HG03432 (cell line): ENCODE measurements at regions not wholly inside any gene's neighbourhood (a gene's known extent, or its start where the extent isn't known, plus 50 kb on each side); places are given as distances from the start of the nearest gene placed in this dataset.
A peak's percentile ranks its signal among the peaks of the same experiment; 100 is the strongest.
"Not testable (repeated sequence)": the region's sequence is repeated elsewhere in the genome, so short reads cannot be mapped to it uniquely, and the experiment has no call there.

Experiments used
- ATAC-seq: cut with Tn5 transposase; IDR thresholded peaks from one replicate; pipeline ENCODE4 v1.9.1; 2021; ENCODE audit warnings: mild to moderate bottlenecking, moderate library complexity; ENCODE audit not compliant: unreplicated experiment

DNA sequence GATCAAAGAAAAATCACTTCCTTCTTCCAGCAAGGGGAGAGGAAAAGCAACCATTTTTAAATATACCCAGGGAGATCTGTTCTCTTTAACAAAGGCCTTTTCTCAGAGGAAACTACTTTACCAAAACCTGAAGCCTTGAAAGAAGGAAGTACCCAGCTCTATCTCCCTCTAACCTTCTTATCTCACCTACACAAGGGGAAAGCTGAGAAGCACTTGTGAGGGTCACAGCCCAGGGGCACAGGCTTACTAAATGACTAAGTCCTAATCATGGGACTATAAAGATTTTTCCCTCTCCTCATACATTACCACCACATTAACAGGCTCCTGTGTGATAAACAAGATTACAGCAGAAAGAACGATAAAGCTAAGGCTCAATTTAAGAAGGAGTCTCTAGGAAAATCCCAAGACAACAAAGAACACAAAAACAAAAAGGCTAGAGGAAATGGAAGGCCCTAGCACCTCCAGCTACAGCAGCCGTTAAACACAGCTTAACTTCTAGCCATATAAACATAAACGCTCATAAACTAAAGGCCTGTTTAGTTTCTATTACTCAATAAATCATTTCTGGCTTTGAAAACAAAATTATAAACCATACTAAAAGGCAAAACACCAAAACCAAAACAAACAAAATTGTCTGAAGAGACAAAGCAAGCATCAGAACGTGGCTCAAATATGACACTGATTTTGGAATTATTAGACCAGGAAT is 284.9 kb upstream of the ECI2 start:
- no peak for ATAC-seq

DNA sequence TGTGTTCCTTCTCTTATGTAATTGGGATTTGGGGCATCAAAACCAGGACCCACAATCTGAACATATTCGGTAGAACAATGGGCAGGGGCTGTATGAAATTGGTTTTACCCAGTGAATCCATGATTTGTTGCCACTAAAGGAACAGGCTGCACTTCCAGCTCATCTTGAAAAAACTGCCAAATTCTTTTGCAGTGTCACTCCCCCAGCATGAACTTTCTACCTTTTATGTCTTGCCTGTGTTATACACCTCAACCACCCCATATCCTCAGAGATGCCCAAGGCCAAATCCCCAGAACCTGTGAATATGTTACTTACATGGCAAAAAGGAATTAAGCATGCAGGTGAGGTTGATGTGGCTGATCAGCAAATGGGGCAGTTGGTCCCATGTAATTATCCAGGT is 280.2 kb upstream of the ECI2 start:
- ATAC-seq, result no peak

DNA sequence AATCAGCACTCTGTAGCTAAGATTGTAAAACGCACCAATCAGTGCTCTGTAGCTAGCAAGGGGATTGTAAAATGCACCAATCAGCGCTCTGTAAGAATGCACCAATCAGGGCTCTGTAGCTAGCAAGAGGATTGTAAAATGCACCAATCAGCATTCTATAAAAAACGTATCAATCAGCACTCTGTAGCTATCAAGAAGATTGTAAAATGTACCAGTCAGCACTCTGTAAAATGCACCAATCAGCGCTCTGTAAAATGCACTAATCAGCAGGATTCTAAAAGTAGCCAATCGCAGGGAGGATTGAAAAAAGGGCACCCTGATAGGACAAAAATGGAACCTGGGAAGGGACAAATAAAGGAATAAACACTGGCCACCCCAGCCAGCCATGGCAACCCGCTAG is 278.7 kb upstream of the ECI2 start:
- ATAC-seq, result not testable (repeated sequence)

DNA sequence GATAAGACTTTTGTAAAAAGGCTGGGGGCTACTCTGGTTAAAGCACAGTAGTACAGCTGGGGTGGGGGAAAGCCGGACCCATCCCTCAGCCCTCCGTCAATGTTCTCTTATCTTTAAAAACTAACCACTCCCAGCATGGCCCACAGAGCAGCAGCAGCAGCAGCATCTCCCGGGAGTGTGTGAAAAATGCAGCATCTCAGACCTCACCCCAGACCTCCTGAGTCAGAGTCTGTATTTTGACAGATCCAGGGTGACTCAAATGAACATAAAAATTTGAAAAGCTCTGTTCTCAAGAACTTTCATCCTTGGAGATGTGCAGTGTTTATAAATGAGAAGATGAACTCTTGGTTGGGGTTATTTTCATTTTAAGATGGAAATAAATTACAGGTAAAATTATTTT is 277.7 kb upstream of the ECI2 start:
- ATAC-seq, result no peak

DNA sequence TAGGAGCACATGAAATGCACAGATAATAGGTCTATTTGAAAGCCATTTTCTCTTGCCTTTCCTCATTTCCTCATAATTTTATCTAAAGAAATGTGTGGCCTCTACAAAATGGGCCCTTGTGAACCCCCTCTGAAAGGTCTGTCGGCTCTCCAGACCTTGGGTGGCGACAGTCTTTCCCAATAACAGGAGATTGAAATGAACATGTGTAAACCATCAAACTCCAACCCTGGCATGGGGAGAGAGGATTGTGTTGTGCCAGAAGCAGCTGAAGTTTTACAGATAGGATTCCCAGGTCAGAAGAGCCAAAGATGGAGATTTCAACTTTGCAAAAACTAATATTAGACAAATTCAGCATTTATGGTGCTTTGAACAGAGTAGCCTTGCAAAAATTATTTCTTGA is 277.1 kb upstream of the ECI2 start:
- ATAC-seq, result no peak

DNA sequence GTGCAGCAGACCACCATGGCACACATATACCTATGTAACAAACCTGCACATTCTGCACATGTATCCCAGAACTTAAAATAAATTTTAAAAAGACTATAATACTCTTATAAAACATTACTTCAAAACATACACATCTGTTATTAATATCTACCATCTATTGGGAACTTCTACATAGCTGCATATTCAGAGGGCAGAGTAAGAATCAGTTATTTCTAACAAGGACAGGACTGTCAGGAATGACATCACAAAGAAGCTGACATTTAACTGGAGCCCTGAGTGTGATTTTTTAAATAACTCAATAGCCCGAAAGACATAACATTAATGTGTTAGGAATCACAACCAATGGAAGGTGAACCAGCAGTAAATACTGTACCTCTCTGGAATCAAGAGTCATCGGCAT is 276.7 kb upstream of the ECI2 start:
- ATAC-seq, result no peak

DNA sequence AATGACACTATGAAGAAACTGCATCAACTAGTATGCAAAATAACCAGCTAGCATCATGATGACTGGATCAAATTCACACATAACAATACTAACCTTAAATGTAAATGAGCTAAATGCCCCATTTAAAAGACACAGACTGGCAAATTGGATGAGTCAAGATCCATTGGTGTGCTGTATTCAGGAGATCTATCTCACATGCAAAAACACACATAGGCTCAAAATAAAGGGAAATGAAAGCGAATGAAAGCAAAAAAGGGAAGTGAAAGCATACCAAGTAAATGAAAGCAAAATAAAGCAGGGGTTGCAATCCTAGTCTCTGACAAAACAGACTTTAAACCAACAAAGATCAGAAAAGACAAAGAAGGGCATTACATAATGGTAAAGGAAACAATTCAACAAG is 272.3 kb upstream of the ECI2 start:
- ATAC-seq, result peak; percentile 94

DNA sequence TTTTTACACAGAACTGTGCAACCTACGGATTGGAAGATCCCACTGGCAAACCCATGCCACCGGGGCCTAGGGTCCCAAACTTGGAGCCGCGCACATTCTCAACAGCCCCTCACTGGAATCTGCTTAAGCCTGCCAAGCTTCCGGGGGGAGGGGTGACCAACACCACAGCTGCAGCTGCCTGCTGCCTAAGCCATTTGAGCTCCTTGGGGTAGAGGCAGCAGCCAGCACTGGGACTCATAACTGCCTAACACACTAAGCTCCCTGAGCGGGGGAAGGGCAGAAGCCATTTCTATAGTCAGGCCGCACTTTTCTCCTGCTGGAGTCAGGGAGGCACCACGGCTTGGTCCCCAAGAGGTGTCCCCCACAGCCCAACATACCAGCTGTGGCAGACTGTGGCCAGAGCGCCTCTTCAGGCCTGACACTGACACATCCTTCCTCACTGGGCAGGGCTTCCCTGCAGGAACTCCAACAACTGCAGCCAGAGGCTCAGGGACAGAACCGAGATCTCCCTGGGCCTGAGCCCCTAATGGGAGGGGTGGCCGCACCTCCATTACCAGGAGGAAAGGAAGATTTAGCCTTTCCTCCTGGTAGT is 270.3 kb upstream of the ECI2 start:
- ATAC-seq, result no peak

DNA sequence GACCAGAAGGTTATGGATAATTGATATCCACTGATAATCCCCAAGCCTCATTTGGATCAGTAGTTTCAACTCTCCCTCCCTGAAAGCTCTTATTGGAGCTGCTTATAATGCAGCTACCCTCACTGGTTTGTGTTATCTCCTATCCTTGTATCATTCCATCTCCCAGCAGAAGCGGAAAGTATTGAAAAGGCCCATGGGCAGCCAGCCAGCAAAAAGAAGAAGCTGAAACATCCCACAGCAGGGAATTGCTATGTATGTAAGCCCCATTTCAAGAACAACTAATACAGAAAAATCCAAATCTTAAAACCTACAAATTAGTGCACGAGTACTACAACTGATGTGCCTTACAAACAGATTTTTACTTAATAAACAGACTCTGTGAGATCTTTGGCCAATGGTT is 269.0 kb upstream of the ECI2 start:
- no peak for ATAC-seq

DNA sequence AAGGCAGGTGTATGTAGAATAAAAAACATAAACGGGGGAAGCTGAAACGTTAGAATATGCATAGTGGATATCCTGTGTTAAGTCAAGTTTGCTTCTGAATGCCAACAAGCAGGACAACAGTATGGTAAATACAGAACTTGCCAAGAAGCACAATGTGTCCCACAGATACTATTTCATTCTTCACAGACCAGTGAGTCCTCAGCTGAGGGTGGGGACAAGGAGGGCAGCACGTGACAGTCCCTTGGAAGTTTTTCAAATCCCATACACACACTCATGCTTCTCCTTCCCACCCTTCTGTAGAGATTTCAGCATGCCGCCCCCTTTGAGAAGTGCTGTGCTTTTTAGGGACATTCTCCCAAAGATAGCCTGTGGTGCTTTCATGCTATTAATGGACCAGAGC is 268.5 kb upstream of the ECI2 start:
- no peak for ATAC-seq

DNA sequence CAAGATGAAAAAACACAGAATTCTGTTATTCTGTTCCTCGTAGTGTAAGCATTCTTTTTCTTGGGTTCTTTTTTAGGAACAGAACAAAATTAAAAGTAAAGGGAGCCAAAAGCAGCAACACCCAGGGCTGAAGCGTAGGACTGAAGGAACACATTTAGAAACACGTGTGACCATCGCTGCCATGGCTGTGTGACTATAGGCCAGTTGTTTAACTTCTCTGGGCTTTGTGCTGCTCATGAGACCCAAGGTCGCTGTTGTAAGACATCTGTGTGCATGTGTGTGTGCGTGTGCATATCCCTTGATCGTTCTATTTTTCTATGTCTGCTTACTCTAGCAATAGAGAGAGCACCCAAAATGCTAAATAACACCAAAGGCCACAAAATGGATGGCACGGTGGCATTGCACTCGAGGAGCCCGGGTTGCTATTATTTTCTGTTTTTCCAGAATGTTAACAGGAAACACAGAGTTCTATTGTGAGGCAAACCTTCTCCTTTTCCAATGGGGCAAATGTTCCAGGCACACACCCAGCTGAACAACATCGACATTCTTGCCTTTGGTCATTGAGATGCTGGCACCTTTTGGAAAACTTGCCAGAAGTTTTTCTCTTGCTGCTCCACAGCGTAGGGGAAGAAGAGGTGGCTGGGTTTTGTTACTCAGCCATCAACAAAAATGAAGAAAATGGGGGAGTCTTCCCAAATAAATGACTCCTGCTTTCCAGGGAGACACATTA is 267.8 kb upstream of the ECI2 start:
- ATAC-seq, result no peak

DNA sequence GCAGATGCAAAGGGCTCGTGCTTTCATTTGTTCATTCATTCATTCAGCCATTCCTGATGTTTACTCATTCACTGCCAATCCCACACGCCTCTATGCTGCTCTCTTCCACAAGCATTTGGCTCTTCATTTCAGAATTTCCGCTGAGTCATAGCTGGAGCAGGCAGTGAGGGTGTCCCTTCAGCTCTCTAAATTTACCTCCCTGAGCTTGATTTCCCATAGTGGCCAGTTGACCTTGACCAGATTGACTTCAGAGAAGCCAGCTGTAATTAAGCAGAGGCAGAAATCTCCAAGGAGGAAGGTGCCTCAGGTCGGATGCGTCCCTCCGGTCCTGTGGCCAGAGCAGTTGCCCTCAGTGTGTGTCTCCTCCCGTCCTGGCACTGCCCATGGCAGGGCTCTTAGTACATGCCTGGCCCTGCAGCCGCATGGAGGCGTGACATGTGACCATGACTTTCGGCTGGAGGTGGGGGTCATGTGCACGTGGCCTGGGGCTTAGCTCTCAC is 267.2 kb upstream of the ECI2 start:
- ATAC-seq, result no peak

DNA sequence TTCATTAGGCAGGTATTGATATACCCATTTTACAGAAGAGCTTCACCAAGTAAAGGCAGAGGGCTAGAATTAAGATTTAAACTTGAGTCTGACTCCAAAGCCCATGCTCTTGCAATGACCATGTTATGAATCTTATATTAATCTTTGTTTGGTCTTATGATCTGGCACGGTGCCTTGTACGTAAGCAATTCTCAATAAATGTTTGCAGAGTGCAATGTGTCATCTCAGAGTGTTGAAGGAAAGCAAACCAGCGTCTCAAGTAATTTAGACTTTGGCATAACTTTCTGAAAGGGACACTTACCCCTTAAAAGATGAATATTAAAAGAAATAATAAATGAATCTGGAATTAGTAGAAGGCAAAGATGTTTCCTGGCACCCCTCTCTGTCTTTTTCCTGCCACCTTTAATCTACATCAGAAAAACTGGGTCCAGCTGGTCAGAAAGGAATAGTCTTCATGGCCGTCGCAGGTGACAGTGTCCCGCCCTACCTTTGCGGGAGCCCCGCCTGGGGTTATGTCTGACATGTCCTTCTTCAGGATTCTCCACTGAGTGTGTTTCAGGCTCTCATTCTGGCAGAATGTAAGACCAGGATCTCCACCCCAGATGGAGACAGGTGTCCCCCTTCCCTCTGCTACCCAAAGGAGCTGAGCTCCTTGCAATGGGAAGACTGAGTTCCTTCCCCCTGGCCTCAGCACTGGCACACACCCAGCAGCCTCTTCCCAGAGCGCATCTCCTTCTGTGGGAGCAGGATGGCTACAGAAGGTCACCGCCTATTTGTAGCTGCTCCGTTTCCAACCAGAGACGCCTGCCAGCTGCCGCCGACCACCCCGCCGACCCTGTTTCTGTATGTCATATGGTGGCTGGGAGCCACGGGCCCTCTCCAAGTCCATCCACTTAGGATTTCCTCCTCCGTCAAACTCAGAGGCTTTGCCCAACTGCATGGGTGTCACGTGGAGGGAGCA is 266.3 kb upstream of the ECI2 start:
- ATAC-seq, result no peak

DNA sequence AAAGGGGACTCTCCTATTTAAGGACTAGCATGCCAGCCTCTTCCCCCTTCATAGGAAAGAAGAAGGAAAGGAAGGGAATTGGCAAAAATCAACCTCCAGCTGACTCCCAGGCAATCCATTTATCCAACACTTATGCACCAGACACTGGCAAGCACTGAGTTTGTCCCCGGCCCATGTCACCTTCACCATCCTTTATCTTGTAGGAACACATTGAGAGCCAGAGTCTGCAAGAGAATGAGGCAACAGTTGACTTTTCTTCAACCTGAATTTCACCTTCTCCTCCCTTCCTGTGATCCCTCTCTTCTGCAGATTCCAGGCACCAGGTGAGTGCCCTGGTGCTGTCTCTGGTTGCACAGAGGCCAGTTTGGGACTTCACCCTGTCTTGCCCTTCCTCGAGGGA is 264.3 kb upstream of the ECI2 start:
- ATAC-seq, result no peak

DNA sequence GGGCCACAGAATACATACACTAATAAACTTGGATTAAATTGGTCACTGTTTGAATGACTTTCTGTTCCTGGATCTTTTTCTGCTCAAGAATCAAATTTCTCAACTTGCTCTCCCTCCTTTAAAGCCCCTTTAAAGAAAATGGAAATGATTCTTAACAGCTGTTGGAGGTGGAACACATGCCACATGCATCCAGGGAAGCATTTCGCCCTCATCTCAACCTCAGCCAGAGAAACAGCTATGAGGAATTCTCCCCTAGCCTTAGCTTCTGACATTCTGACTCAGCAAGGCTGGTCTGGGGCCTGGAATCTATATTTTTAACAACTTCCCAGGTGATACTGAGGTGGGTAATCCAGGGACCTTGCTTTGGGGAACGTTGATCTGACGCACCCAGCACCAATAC is 263.4 kb upstream of the ECI2 start:
- no peak for ATAC-seq

DNA sequence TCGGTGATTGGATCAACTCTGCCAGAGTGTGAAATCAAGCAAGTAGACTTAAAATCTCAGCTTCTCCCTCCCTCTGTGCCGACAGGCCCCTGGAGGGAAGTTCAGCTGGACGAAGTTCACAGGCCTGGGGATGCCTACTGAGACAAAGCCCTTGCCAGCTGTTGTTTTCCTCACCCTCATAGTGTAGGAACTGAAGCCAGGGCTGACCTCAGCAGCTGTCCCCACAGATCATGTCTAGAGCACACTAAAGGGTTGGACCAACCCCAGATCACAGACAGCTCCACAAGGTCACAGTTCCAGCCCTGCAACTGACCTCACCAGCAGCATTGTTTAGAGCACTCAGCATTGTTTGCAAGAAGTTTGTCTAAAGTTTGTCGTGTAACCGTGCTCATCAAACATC is 261.9 kb upstream of the ECI2 start:
- no peak for ATAC-seq

DNA sequence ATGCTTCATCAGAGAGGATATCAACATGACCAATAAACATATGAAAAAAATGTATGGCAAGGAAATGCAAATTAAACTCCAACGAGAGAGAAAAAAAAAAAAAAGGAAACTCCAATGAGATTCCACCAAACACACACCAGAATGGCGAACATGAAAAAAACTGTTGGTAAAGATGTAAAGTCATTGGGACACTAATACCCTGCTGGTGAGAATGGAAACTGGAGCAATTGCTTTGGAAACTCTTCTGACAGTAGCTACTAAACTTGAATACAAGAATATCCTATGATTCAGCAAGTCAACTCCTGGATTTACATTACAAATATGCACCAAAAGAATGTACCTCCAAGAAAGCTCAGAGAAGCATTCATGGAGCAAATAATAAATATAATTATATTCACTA is 260.7 kb upstream of the ECI2 start:
- ATAC-seq, result no peak

DNA sequence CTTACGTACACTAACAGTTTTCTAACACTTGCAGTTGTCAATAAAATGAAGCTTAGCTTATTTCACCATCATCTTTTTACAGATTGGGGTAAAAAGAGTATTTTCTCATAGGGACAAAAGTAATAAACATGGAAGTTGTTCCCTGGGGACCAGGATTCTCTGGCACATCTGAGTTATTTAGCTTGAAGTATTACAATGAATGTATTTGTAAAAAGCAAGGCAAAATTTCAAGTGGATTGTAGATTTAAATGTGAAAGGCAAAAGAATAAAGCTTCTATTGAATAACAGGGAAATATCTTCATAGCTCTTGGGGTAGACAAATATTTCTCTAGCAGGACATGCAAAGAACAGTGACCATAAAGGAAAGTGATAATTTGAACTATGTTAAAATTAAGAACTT is 260.0 kb upstream of the ECI2 start:
- no peak for ATAC-seq

DNA sequence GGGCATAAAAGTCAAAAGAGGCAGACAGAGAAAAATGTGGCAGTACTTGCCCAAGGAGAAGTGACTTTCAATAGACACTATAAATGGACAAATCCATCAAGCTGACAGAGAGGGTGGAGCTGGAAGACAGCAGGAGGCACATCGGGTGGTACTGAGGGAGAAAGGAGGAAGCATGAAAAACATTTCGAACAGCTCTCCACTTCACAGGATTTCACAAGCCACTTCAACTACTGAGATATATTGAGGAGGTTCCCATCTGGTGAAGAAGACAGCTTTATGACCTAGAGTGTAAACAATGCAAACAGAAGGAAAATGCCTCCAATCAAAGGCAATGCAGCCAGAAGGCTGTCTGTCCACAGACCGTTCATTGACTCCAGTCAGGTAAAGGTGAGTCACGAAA is 259.4 kb upstream of the ECI2 start:
- no peak for ATAC-seq

DNA sequence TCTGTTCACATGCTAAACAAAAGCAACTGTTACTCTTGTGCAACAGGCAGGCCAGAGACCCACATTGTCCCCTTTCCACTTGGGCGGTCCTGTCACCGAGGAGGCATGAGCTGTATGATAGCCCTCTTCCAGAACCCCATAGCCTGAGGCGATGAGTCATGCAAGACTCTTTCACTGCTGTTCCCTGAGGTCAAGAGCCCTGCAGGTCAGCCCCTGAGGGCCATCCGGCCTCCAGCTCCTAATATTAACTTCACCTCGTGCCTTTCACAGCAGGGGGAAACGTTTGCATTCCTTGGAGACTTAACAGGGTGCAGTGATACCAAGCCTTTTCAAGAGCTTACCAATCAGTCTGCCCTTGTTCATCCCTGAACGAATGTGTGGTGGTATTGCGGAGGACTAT is 253.3 kb upstream of the ECI2 start:
- no peak for ATAC-seq

DNA sequence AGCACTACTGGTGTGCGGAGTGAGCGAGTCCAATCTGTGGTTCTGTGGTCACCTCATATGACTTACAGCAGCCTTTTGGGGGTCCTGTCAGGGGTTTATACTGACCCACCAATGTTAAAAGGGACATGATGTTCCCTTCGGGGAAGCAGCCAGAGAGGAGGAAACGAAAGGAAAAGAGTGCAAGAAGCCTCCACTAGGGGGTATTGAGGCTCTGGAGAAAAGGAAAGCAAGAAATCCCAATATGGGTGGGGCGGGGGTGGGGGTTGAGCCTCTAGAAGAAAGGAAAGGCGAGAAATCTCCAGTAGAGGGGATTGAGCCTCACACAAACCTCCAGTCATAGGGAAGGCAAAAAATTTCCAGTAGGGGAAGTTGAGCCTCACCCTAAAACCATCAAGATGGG is 249.3 kb upstream of the ECI2 start:
- ATAC-seq, result no peak
